ENCODE measurements at regions not wholly inside any gene's neighbourhood (a gene's known extent, or its start where the extent isn't known, plus 50 kb on each side); places are given as distances from the start of the nearest gene placed in this dataset.

DNA sequence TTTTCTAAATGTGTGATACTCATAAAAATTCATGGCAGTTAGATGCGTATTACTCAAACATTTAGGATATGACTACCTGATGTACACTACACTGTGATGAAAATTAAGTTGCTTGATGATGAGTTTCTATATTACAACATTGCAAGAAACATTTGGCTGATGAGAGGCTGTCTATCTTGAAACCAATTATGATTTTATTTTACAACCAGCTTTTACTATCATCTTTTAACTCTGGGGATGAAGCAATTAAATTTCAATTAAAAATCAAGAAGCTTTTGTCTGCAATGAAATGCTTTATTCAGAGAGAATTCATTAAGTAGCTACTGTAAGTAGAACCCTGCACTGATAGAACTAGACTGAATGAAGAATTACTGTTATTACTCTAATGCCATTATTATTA, 500.4 kb downstream of the KCTD16 start:
- no peak for TF ChIP-seq ZFX (IDR thresholded peaks at IDR 0.05; ENCODE audit: borderline replicate concordance)
- TF ChIP-seq CTCF (IDR thresholded peaks at IDR 0.05), result no peak

All from 22Rv1 (cell line).